Stomach (tissue), 4 donors: ENCODE measurements at regions not wholly inside any gene's neighbourhood (a gene's known extent, or its start where the extent isn't known, plus 50 kb on each side); places are given as distances from the start of the nearest gene placed in this dataset.

Source experiments
- POLR2A ChIP-seq, 4 donors: fragments of 450-650 bp; IDR thresholded peaks; one replicate each; pipeline ENCODE4 v1.6.1; 2016; ENCODE audit warnings: antibody characterized with exemption in 4 of 4, control low read depth in 2 of 4, mild to moderate bottlenecking in 1 of 4, moderate library complexity in 1 of 4
- TF ChIP-seq, protein P1 (sequence below), 7 experiments: fragments of 450-650 bp in 4 of 7; fragments of 200-600 bp in 3 of 7; sonication (generic) in 3 of 7; IDR thresholded peaks; one replicate each; pipeline ENCODE4 v1.5.1; 2016 to 2019; ENCODE audit warnings: antibody characterized with exemption in 7 of 7, control low read depth in 2 of 7, mild to moderate bottlenecking in 1 of 7

GRCh38 chr10:121679916-121680315 is 81.7 kb upstream of the FGFR2 start:
- TF ChIP-seq, protein P1, sequence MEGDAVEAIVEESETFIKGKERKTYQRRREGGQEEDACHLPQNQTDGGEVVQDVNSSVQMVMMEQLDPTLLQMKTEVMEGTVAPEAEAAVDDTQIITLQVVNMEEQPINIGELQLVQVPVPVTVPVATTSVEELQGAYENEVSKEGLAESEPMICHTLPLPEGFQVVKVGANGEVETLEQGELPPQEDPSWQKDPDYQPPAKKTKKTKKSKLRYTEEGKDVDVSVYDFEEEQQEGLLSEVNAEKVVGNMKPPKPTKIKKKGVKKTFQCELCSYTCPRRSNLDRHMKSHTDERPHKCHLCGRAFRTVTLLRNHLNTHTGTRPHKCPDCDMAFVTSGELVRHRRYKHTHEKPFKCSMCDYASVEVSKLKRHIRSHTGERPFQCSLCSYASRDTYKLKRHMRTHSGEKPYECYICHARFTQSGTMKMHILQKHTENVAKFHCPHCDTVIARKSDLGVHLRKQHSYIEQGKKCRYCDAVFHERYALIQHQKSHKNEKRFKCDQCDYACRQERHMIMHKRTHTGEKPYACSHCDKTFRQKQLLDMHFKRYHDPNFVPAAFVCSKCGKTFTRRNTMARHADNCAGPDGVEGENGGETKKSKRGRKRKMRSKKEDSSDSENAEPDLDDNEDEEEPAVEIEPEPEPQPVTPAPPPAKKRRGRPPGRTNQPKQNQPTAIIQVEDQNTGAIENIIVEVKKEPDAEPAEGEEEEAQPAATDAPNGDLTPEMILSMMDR (IDR thresholded peaks at IDR 0.05) = no peak
- TF ChIP-seq POLR2A (IDR thresholded peaks at IDR 0.05) = no peak
